ENCODE measurements at regions not wholly inside any gene's neighbourhood (a gene's known extent, or its start where the extent isn't known, plus 50 kb on each side); places are given as distances from the start of the nearest gene placed in this dataset.

DNA sequence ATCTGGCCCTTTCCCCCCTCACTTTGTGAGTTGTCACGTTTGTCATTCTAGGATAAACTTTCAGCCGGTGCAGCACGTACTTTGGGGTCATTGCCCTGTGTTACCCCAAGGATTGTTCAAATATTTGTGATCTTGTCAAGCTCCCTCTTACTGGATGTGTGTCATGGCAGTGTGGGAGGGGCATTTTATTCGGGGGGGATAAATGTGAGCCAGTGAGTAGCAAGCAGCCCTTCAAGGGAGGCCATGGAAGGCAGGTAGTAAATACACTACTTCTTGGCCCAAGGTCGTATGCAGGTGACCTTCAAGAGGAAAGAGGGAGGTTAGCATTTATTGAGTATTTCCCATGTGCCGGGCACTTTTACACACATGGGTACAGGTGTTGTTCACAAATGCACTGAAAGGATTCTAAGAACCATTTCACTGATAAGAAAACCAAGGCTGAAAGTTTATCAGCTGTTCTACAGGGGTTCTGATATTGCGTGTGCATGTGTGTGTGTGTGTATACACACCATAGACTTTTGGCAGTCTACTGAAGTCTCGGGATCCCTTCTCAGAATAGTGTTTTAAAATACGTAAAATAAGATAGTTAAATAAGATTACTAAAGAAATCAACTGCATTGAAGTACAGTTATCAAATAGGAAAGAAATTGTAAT lies 410.3 kb upstream of the TBX3 start:
- dilution Hi-C loops (cut with MboI; ENCODE audit: extremely low pct_ligation_motif_present, low sequenced_read_pairs) (no loop called here), intact Hi-C loops (cut with micrococcal nuclease) (no loop called here)
- Histone ChIP-seq H3K9me1 (replicated peaks; ENCODE audit: control insufficient read depth, extremely low read depth, insufficient read depth, low read length) (no peaks in the 10 kb centered on the region), H3K4me1 (ENCODE audit: control insufficient read depth, extremely low read depth, insufficient read depth, low read length) (no peaks in the 10 kb centered on the region), H2AFZ (ENCODE audit: low read depth, low read length) (no peak overlapping the region), H3K4me3 (replicated peaks in 1 of 3; ENCODE audit: insufficient read depth in 1 of 3, low read depth in 1 of 3, low read length in 3 of 3) (no peak overlapping the region), H3K79me2 (ENCODE audit: control insufficient read depth, insufficient read depth, low read length) (no peaks in the 10 kb centered on the region), H3K27ac (ENCODE audit: insufficient read depth, low read depth, low read length) (no peak overlapping the region), H3K27me3 (ENCODE audit: control insufficient read depth in 2 of 2, insufficient read depth in 2 of 2, low read length in 2 of 2) (no peaks in the 10 kb centered on the region), H3K9ac (replicated peaks; ENCODE audit: extremely low read depth, insufficient read depth, low read length) (no peak overlapping the region), H3K4me2 (ENCODE audit: insufficient read depth, low read length) (no peak overlapping the region), H3K9me3 (replicated peaks; ENCODE audit: control insufficient read depth, insufficient read depth, low read length) (peaks cover 5% of the 10 kb centered on the region), H4K20me1 (replicated peaks; ENCODE audit: control insufficient read depth, extremely low read depth, insufficient read depth, low read length) (no peaks in the 10 kb centered on the region), H3K36me3 (ENCODE audit: control insufficient read depth in 2 of 2, extremely low read depth in 1 of 2, insufficient read depth in 2 of 2, low read length in 2 of 2) (no peaks in the 10 kb centered on the region)
- ChIA-PET CTCF (no interaction called here), POLR2A (no interaction called here)
- TF ChIP-seq, protein P1, sequence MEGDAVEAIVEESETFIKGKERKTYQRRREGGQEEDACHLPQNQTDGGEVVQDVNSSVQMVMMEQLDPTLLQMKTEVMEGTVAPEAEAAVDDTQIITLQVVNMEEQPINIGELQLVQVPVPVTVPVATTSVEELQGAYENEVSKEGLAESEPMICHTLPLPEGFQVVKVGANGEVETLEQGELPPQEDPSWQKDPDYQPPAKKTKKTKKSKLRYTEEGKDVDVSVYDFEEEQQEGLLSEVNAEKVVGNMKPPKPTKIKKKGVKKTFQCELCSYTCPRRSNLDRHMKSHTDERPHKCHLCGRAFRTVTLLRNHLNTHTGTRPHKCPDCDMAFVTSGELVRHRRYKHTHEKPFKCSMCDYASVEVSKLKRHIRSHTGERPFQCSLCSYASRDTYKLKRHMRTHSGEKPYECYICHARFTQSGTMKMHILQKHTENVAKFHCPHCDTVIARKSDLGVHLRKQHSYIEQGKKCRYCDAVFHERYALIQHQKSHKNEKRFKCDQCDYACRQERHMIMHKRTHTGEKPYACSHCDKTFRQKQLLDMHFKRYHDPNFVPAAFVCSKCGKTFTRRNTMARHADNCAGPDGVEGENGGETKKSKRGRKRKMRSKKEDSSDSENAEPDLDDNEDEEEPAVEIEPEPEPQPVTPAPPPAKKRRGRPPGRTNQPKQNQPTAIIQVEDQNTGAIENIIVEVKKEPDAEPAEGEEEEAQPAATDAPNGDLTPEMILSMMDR (IDR thresholded peaks at IDR 0.05; ENCODE audit: extremely low read depth in 1 of 2, insufficient read depth in 1 of 2, low read depth in 1 of 2, low read length in 2 of 2), result no peak
- TF ChIP-seq FOS (IDR thresholded peaks at IDR 0.05; ENCODE audit: borderline replicate concordance, insufficient read depth, low read length), result no peak
- TF ChIP-seq POLR2AphosphoS5 (IDR thresholded peaks at IDR 0.05; ENCODE audit: insufficient read depth, low read depth, low read length), result no peak
- no peak for TF ChIP-seq POLR2A (IDR thresholded peaks at IDR 0.05; ENCODE audit: low read depth, low read length)
- TF ChIP-seq JUN (IDR thresholded peaks at IDR 0.05; ENCODE audit: borderline replicate concordance, insufficient read depth, insufficient read length, low read depth), result no peak
- no peak for TF ChIP-seq GATA2 (IDR thresholded peaks at IDR 0.05; ENCODE audit: insufficient read depth, insufficient read length, low read depth, low read length)
- TF ChIP-seq MYC (IDR thresholded peaks at IDR 0.05; ENCODE audit: low read depth, low read length), result no peak
- TF ChIP-seq, protein P2, sequence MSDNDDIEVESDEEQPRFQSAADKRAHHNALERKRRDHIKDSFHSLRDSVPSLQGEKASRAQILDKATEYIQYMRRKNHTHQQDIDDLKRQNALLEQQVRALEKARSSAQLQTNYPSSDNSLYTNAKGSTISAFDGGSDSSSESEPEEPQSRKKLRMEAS (IDR thresholded peaks at IDR 0.05; ENCODE audit: insufficient read depth, insufficient read length), result no peak
- no peak for TF ChIP-seq EZH2 (IDR thresholded peaks at IDR 0.05; ENCODE audit: borderline replicate concordance, low read depth, low read length, severe bottlenecking)
- no TSS peak for BruUV-seq (replicated peaks)
- FAIRE-seq (no peak), DNase-seq (ENCODE audit: low read depth, low spot score) (no peak)

All from endothelial cell of umbilical vein (primary cell).